H1 (cell line): ENCODE measurements at regions not wholly inside any gene's neighbourhood (a gene's known extent, or its start where the extent isn't known, plus 50 kb on each side); places are given as distances from the start of the nearest gene placed in this dataset.

Experiments
- RAD21 ChIP-seq, 2 experiments: IDR thresholded peaks in 1 of 2; conservative IDR thresholded peaks in 1 of 2; 2 replicates each; pipeline ENCODE4 v1.6.1; 2011; ENCODE audit warnings: low read depth in 2 of 2, low read length in 2 of 2, improper control_type of control experiment in 1 of 2, inconsistent platforms in 1 of 2, mild to moderate bottlenecking in 1 of 2, moderate library complexity in 1 of 2
- TCF12 ChIP-seq: IDR thresholded peaks from 2 replicates; pipeline ENCODE4 v1.6.1; 2011; ENCODE audit warnings: low read depth, mild to moderate bottlenecking, low read length

DNA sequence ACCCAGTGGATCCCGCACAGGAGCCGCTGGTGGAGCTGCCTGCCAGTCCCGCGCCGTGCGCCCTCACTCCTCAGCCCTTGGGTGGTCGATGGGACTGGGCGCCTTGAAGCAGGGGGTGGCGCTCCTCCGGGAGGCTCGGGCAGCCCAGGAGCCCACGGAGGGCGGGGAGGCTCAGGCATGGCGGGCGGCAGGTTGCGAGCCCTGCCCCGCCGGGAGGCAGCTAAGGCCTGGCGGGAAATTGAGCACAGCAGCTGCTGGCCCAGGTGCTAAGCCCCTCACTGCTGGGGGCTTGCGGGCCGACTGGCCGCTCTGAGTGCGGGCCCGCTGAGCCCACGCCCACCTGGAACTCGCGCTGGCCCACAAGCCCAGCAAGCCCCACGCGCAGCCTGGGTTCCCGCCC, 127.1 kb upstream of the TMEM164 start (continued):
- TF ChIP-seq RAD21 (IDR thresholded peaks at IDR 0.05 in 1 of 2, conservative IDR thresholded peaks at IDR 0.05 in 1 of 2; ENCODE audit: low read depth in 2 of 2, low read length in 2 of 2) (no peak), TCF12 (no peak)
